PC-9 (cell line): ENCODE measurements at regions not wholly inside any gene's neighbourhood (a gene's known extent, or its start where the extent isn't known, plus 50 kb on each side); places are given as distances from the start of the nearest gene placed in this dataset.

Experiments used
- BruUV-seq: library from RNA; stranded (reverse); fragments of 400-500 nt; replicated peaks from 2 replicates; lab custom pipeline; 2021; lab: Mats Ljungman, UMichigan
- CTCF ChIA-PET: fragments of 300-600 bp; sonication (Branson Sonifier 250); formaldehyde crosslinking; loops from one replicate; lab custom pipeline; 2022; ENCODE audit warnings: antibody characterized with exemption; lab: Charles Lee
- POLR2A ChIA-PET: fragments of 300-600 bp; sonication (Branson Sonifier 250); formaldehyde crosslinking; loops from one replicate; lab custom pipeline; 2022; ENCODE audit warnings: antibody characterized with exemption; ENCODE audit not compliant: unreplicated experiment; lab: Charles Lee
- DNase-seq, 2 experiments: peaks; one replicate each; pipeline versions ENCODE4 v3.0.0 to v3.0.0-alpha.2; 2015 to 2022; ENCODE audit warnings: mixed read lengths in 1 of 2
- H2AFZ ChIP-seq: fragments of 200-600 bp; sonication (generic); 2 replicates; pipeline ENCODE4 v1.8.1; 2017; ENCODE audit warnings: antibody characterized with exemption
- H3F3A ChIP-seq: fragments of 200-600 bp; sonication (generic); 2 replicates; pipeline ENCODE4 v1.8.1; 2017; ENCODE audit warnings: antibody characterized with exemption, mild to moderate bottlenecking, low read depth; ENCODE audit not compliant: insufficient read depth
- H3K27ac ChIP-seq: fragments of 200-600 bp; sonication (generic); 2 replicates; pipeline ENCODE4 v1.6.1; 2016; ENCODE audit warnings: mixed run types
- H3K27me3 ChIP-seq: fragments of 200-600 bp; sonication (generic); 2 replicates; pipeline ENCODE4 v1.6.1; 2016; ENCODE audit warnings: low read depth, mixed run types; ENCODE audit not compliant: insufficient read depth
- H3K36me3 ChIP-seq: fragments of 200-600 bp; sonication (generic); 2 replicates; pipeline ENCODE4 v1.6.1; 2016; ENCODE audit warnings: low read depth, mixed run types
- H3K4me1 ChIP-seq: fragments of 200-600 bp; sonication (generic); replicated peaks from 2 replicates; pipeline ENCODE4 v1.6.1; 2016; ENCODE audit warnings: mixed run types; ENCODE audit not compliant: insufficient read depth
- H3K4me2 ChIP-seq: fragments of 200-600 bp; sonication (generic); 2 replicates; pipeline ENCODE4 v1.6.1; 2017; ENCODE audit warnings: mixed run types
- H3K4me3 ChIP-seq: fragments of 200-600 bp; sonication (generic); 2 replicates; pipeline ENCODE4 v1.6.1; 2016; ENCODE audit warnings: mixed run types
- H3K79me2 ChIP-seq: fragments of 200-600 bp; sonication (generic); 2 replicates; pipeline ENCODE4 v1.6.1; 2017; ENCODE audit warnings: low read depth, mixed run types
- H3K9me2 ChIP-seq: fragments of 200-600 bp; sonication (generic); 2 replicates; pipeline ENCODE4 v1.8.1; 2017; ENCODE audit warnings: mild to moderate bottlenecking; ENCODE audit not compliant: insufficient read depth
- H3K9me3 ChIP-seq: fragments of 200-600 bp; sonication (generic); 2 replicates; pipeline ENCODE4 v1.8.1; 2016; ENCODE audit warnings: low read depth; ENCODE audit not compliant: insufficient read depth
- H4K20me1 ChIP-seq: fragments of 200-600 bp; sonication (generic); 2 replicates; pipeline ENCODE4 v1.8.1; 2017; ENCODE audit not compliant: insufficient read depth
- EZH2 ChIP-seq: fragments of 200-600 bp; sonication (generic); IDR thresholded peaks from 2 replicates; pipeline ENCODE4 v1.8.0; 2017; ENCODE audit warnings: antibody characterized with exemption, low read depth
- intact Hi-C: fragments of 100-400 bp; cut with micrococcal nuclease; formaldehyde crosslinking; loops from one replicate; pipeline ENCODE4 v1.10.0; 2022; ENCODE audit not compliant: unreplicated experiment
- TF ChIP-seq, protein P1 (sequence below): fragments of 200-600 bp; sonication (generic); conservative IDR thresholded peaks from 2 replicates; pipeline ENCODE4 v1.6.1; 2017; ENCODE audit warnings: mixed run types, antibody characterized with exemption, mild to moderate bottlenecking, moderate library complexity

DNA sequence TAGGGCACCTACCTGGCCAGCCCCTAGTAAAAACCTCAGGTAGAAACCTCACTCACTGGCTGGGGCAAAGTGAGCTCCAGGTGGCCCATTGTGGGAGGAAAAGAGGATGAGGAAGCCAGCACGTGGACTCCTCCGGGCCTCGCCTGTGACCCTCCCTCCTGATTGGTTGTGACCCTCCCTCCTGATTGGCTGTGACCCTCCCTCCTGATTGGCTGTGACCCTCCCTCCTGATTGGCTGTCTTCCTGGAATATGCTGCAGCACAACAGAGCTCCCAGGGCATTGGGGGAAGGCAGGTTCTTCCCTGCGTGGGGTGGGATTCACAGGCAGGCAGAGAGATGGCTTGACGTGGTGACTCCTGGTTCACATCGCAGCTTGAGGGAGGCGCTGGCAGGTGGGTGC, 343.0 kb downstream of the GLRX3 start:
- Histone ChIP-seq H3K27me3 (no peaks in the 10 kb centered on the region), H3K9me2 (no peaks in the 10 kb centered on the region), H2AFZ (no peak overlapping the region), H3K4me2 (no peak overlapping the region), H3K27ac (no peak overlapping the region), H3K4me1 (no peaks in the 10 kb centered on the region), H3K9me3 (no peaks in the 10 kb centered on the region), H3K4me3 (no peak overlapping the region), H3F3A (no peaks in the 10 kb centered on the region), H4K20me1 (no peaks in the 10 kb centered on the region), H3K36me3 (no peaks in the 10 kb centered on the region), H3K79me2 (no peaks in the 10 kb centered on the region)
- no TSS peak for BruUV-seq
- intact Hi-C loops: no loop called here
- no peak for DNase-seq
- TF ChIP-seq EZH2: no peak
- TF ChIP-seq, protein P1, sequence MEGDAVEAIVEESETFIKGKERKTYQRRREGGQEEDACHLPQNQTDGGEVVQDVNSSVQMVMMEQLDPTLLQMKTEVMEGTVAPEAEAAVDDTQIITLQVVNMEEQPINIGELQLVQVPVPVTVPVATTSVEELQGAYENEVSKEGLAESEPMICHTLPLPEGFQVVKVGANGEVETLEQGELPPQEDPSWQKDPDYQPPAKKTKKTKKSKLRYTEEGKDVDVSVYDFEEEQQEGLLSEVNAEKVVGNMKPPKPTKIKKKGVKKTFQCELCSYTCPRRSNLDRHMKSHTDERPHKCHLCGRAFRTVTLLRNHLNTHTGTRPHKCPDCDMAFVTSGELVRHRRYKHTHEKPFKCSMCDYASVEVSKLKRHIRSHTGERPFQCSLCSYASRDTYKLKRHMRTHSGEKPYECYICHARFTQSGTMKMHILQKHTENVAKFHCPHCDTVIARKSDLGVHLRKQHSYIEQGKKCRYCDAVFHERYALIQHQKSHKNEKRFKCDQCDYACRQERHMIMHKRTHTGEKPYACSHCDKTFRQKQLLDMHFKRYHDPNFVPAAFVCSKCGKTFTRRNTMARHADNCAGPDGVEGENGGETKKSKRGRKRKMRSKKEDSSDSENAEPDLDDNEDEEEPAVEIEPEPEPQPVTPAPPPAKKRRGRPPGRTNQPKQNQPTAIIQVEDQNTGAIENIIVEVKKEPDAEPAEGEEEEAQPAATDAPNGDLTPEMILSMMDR: no peak
- ChIA-PET POLR2A (no interaction called here), CTCF (no interaction called here)

DNA sequence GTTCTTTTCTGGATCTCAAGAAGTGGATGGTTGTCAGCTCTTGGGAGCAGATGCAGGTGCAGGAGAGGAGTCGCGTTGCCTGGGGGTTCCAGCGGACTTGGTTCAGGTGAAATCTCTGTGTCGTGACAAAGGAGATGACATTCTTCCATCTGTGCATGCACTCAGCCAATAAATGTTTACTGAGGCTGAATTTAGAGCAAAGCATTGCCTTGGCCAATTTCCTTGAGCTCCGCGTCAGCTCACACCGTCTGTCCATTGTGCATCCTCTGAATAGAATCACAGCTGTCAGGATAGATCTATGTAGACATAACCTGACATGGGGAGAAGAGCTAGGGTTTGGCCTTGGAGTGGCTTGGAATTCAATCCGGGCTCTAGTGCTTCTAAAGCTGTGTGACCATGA, 343.7 kb downstream of the GLRX3 start:
- intact Hi-C loops: no loop called here
- H2AFZ ChIP-seq: no peak overlapping the region
- ChIA-PET POLR2A (no interaction called here), CTCF (no interaction called here)
- H3K4me2 ChIP-seq: no peak overlapping the region
- H3K4me1 ChIP-seq: no peaks in the 10 kb centered on the region
- TF ChIP-seq, protein P1: no peak
- no peak for TF ChIP-seq EZH2
- no peaks in the 10 kb centered on the region for H3F3A ChIP-seq
- H3K4me3 ChIP-seq: no peak overlapping the region
- no TSS peak for BruUV-seq
- no peaks in the 10 kb centered on the region for H3K9me2 ChIP-seq
- no peaks in the 10 kb centered on the region for H3K79me2 ChIP-seq
- no peaks in the 10 kb centered on the region for H4K20me1 ChIP-seq
- no peak for DNase-seq
- H3K27ac ChIP-seq: no peak overlapping the region
- no peaks in the 10 kb centered on the region for H3K27me3 ChIP-seq
- H3K36me3 ChIP-seq: no peaks in the 10 kb centered on the region
- no peaks in the 10 kb centered on the region for H3K9me3 ChIP-seq

DNA sequence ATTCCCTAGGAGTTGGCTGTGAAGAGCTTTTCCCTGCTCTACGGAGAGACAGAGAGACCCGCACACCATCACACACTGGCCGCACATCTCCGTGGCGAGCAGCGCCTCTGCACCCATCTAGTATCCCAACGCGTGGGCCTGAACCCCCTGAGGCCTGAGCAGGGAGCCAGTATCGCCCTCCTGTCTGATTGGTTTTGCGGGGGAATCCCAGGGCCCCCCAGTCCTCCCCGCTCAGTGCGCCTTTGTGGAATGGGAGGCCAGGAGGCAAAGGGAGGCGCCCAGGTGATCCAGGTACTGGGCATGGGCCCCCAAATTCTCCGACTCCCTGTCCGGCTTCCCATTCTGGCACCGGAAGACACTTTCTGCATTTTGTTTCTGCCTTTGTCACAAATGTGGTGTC, 344.3 kb downstream of the GLRX3 start:
- Histone ChIP-seq H4K20me1 (no peaks in the 10 kb centered on the region), H3K36me3 (no peaks in the 10 kb centered on the region), H3K4me2 (no peak overlapping the region), H3K4me3 (no peak overlapping the region), H3F3A (no peaks in the 10 kb centered on the region), H3K9me3 (no peaks in the 10 kb centered on the region), H3K79me2 (no peaks in the 10 kb centered on the region), H3K9me2 (no peaks in the 10 kb centered on the region), H2AFZ (no peak overlapping the region), H3K27ac (no peak overlapping the region), H3K4me1 (no peaks in the 10 kb centered on the region), H3K27me3 (no peaks in the 10 kb centered on the region)
- intact Hi-C loops: no loop called here
- CTCF ChIA-PET: no interaction called here
- POLR2A ChIA-PET: no interaction called here
- DNase-seq: no peak
- TF ChIP-seq EZH2: no peak
- TF ChIP-seq, protein P1: no peak
- no TSS peak for BruUV-seq
